Ovary (tissue), 7 donors: ENCODE measurements at regions not wholly inside any gene's neighbourhood (a gene's known extent, or its start where the extent isn't known, plus 50 kb on each side); places are given as distances from the start of the nearest gene placed in this dataset.

Experiments used
- DNase-seq, 5 donors: peaks; one replicate each; pipeline ENCODE4 v3.0.0-alpha.2; 2019 to 2020
- H3K27ac ChIP-seq, 2 donors: fragments of 200-600 bp; one replicate each; pipeline versions ENCODE4 v1.5.1 to v1.8.0; 2019 to 2022
- H3K27me3 ChIP-seq: fragments of 200-600 bp; one replicate; pipeline ENCODE4 v1.8.0; 2022
- H3K36me3 ChIP-seq: fragments of 200-600 bp; sonication (generic); one replicate; pipeline ENCODE4 v1.5.1; 2019
- H3K4me1 ChIP-seq: one replicate; pipeline ENCODE4 v1.8.1; 2013; ENCODE audit warnings: mild to moderate bottlenecking, moderate library complexity; ENCODE audit not compliant: insufficient read depth
- H3K4me3 ChIP-seq: fragments of 200-600 bp; sonication (generic); one replicate; pipeline ENCODE4 v1.5.1; 2017
- H3K9me3 ChIP-seq, 2 donors: fragments of 200-600 bp in 1 of 2; sonication (generic) in 1 of 2; one replicate each; pipeline versions ENCODE4 v1.5.1 to v1.8.1; 2013 to 2019; ENCODE audit warnings: mild to moderate bottlenecking in 1 of 2, moderate library complexity in 1 of 2
- EP300 ChIP-seq: sonication (generic); formaldehyde crosslinking; IDR thresholded peaks from one replicate; pipeline ENCODE4 v1.6.1; 2017; ENCODE audit warnings: antibody characterized with exemption
- POLR2A ChIP-seq: fragments of 450-650 bp; IDR thresholded peaks from one replicate; pipeline ENCODE4 v1.6.1; 2017; ENCODE audit warnings: antibody characterized with exemption, mild to moderate bottlenecking, moderate library complexity
- WGBS, 3 donors: extraction: QIAGEN DNeasy Blood & Tissue Kit in 1 of 3; methylation state at CpG; one replicate each; pipeline versions ENCODE4 v1.1.5 to v1.1.7; 2013 to 2017; 5-methylcytosine and 5-hydroxymethylcytosine counted together
- intact Hi-C, 4 donors: fragments of 100-400 bp; cut with DNase I; formaldehyde crosslinking; loops; one replicate each; pipeline versions ENCODE4 v1.11.0 to v1.15.1; 2022 to 2023
- TF ChIP-seq, protein P1 (sequence below), 3 donors: fragments of 450-650 bp in 2 of 3; fragments of 200-600 bp in 1 of 3; IDR thresholded peaks; one replicate each; pipeline versions ENCODE4 v1.5.1 to v1.8.0; 2016 to 2022; ENCODE audit warnings: antibody characterized with exemption in 3 of 3, mild to moderate bottlenecking in 1 of 3
- donor health status: DM: no; HTN: no; CAD: no; lungs with moderate emphysema.
- donor health status: DM: no; HTN: no; CAD: no.
- donor health status: Bipolar disorder and iron deficiency.
- donor health status: DM: no; HTN: no; CAD: no.
- donor health status: DM: yes; HTN: yes; CAD: no.

DNA sequence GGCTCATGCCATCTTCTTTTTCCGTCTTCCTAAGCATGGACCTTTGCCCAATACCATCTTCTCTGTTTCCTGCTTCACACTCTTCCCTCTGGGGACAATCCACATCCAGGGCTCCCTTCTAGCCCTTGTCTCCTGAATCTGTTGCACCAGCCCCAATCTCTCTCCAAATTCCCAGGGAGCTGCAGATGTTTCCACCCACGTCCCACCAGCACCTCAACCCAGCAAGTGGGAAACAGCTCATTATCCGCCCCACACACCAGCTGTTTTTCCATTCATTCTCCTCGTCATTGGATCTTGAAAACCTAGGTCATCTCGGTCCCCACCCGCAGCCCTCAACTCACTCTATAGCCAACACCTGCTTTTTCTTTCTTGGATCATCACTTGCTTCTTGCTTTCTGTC lies 185.0 kb upstream of the CDYL start:
- no peaks in the 10 kb centered on the region for H3K36me3 ChIP-seq
- no peaks in the 10 kb centered on the region for H3K9me3 ChIP-seq
- no peaks in the 10 kb centered on the region for H3K27me3 ChIP-seq
- TF ChIP-seq, protein P1, sequence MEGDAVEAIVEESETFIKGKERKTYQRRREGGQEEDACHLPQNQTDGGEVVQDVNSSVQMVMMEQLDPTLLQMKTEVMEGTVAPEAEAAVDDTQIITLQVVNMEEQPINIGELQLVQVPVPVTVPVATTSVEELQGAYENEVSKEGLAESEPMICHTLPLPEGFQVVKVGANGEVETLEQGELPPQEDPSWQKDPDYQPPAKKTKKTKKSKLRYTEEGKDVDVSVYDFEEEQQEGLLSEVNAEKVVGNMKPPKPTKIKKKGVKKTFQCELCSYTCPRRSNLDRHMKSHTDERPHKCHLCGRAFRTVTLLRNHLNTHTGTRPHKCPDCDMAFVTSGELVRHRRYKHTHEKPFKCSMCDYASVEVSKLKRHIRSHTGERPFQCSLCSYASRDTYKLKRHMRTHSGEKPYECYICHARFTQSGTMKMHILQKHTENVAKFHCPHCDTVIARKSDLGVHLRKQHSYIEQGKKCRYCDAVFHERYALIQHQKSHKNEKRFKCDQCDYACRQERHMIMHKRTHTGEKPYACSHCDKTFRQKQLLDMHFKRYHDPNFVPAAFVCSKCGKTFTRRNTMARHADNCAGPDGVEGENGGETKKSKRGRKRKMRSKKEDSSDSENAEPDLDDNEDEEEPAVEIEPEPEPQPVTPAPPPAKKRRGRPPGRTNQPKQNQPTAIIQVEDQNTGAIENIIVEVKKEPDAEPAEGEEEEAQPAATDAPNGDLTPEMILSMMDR (IDR thresholded peaks at IDR 0.05): no peak
- TF ChIP-seq POLR2A: no peak
- TF ChIP-seq EP300: no peak
- no peaks in the 10 kb centered on the region for H3K4me1 ChIP-seq
- WGBS, 3 donors: 80 to 93% (median 81%) methylated on average over 6 of the region's 6 CpGs
- no peak for DNase-seq
- intact Hi-C loops: no loop called here
- H3K27ac ChIP-seq: no peak overlapping the region
- no peak overlapping the region for H3K4me3 ChIP-seq

DNA sequence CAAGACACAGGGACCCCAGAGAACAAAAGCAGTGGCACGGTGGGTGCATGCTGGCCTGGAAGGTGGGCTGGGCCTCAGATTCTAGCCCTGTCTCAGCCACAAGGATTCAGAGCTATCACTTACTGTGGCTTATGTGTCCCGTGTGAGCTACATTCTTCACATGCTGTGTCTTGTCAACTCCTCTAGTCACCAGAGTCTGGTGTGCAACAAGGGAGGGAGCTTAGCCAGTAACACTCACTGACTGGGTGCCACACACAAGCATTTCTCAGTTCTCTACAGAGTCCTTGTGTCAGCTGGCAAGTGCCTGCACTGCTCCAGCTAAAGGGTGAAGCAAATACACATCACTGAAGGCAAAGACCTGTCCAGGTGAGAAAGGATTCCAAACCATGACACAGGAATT lies 186.9 kb upstream of the CDYL start:
- H3K4me1 ChIP-seq: no peaks in the 10 kb centered on the region
- H3K9me3 ChIP-seq: no peaks in the 10 kb centered on the region
- H3K27ac ChIP-seq: no peak overlapping the region
- intact Hi-C loops: no loop called here
- H3K36me3 ChIP-seq: no peaks in the 10 kb centered on the region
- H3K27me3 ChIP-seq: no peaks in the 10 kb centered on the region
- WGBS, 3 donors: 75 to 78% (median 77%) methylated on average over 2 of the region's 2 CpGs
- TF ChIP-seq EP300 (no peak), POLR2A (no peak)
- TF ChIP-seq, protein P1 (IDR thresholded peaks at IDR 0.05): no peak
- no peak overlapping the region for H3K4me3 ChIP-seq
- DNase-seq: no peak

DNA sequence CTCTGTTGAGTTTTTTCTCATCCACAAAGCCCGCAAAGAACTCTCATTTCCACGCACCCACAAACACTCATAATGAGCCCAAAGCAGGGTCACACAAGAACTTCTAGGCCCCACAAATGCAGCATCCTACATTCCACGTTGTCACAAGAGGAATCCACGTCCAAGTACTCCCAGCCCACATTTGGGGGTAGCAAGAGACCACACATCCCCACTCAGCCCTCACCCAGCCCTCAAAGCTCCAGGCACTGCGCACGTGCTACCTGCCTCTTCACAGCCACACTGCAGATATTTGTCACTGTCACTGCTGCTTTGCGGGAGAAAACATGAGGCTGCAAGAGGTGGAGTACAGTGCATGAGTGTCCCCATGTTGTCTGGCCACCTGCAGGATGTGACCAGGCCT lies 187.6 kb upstream of the CDYL start:
- no peaks in the 10 kb centered on the region for H3K9me3 ChIP-seq
- no peak for DNase-seq
- no peaks in the 10 kb centered on the region for H3K27me3 ChIP-seq
- no peak overlapping the region for H3K4me3 ChIP-seq
- no peak for TF ChIP-seq EP300
- TF ChIP-seq, protein P1 (IDR thresholded peaks at IDR 0.05): no peak
- TF ChIP-seq POLR2A: no peak
- intact Hi-C loops: no loop called here
- no peaks in the 10 kb centered on the region for H3K36me3 ChIP-seq
- WGBS, 3 donors: 84 to 94% (median 86%) methylated on average over 7 of the region's 7 CpGs
- H3K27ac ChIP-seq: no peak overlapping the region
- H3K4me1 ChIP-seq: no peaks in the 10 kb centered on the region

DNA sequence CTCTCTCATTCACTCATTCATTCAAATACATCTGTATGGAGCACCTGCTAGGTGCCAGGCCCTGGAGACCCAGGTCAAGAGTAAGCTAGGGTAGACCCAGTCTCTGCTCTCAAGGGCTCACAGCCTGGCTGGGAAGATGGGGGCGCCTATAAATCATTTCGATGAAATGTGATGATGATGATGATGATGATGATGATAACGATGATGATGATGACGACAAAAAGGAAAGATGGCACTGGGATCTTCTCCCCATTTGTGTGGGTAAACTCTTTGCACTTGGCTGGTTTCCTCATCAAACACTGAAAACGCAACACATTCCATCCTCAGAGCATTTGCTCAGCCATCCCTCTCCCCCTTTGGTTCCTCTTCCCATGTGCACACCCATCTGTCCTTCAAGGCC lies 188.0 kb upstream of the CDYL start:
- 86 to 95% (median 95%) methylated on average over 5 of the region's 5 CpGs for WGBS, 3 donors
- intact Hi-C loops: no loop called here

More for the DNA sequence above, 188.0 kb upstream of the CDYL start:
- DNase-seq: no peak
- Histone ChIP-seq H3K4me1 (no peaks in the 10 kb centered on the region), H3K27ac (no peak overlapping the region), H3K9me3 (no peaks in the 10 kb centered on the region), H3K4me3 (no peak overlapping the region), H3K27me3 (no peaks in the 10 kb centered on the region), H3K36me3 (no peaks in the 10 kb centered on the region)
- TF ChIP-seq, protein P1 (IDR thresholded peaks at IDR 0.05): no peak
- TF ChIP-seq POLR2A: no peak
- no peak for TF ChIP-seq EP300
